HG03558 (cell line): ENCODE measurements at regions not wholly inside any gene's neighbourhood (a gene's known extent, or its start where the extent isn't known, plus 50 kb on each side); places are given as distances from the start of the nearest gene placed in this dataset.
"Not testable (repeated sequence)": the region's sequence is repeated elsewhere in the genome, so short reads cannot be mapped to it uniquely, and the experiment has no call there.

Experiments used
- ATAC-seq: cut with Tn5 transposase; IDR thresholded peaks from one replicate; pipeline ENCODE4 v1.9.1; 2021; ENCODE audit warnings: moderate number of reproducible peaks; ENCODE audit not compliant: unreplicated experiment; ENCODE audit errors: extremely low read depth

GRCh38 chr2:228613133-228613850, 431.8 kb upstream of the SPHKAP start:
- no peak for ATAC-seq

DNA sequence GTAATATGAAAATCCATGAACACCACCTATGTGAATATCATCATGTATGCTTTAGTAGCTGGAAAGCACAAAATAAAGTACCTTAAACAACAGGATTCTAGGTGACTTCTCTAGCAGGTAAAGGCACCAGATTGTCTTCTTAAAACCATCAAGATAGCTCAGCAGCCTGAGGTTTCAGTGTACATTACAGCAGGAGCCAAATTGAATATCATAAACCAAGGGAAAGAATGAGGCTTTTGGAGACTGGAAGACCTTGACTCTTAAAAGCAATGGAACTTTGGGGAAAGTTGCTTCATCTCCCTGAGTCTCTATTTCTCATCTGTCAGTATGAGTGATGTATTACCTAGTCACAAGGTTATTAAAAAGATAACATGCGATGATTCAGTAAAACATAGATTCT, 429.7 kb upstream of the SPHKAP start:
- no peak for ATAC-seq

- no peak for ATAC-seq
Measured at GRCh38 chr2:228602288-228602687, 420.8 kb upstream of the SPHKAP start.

DNA sequence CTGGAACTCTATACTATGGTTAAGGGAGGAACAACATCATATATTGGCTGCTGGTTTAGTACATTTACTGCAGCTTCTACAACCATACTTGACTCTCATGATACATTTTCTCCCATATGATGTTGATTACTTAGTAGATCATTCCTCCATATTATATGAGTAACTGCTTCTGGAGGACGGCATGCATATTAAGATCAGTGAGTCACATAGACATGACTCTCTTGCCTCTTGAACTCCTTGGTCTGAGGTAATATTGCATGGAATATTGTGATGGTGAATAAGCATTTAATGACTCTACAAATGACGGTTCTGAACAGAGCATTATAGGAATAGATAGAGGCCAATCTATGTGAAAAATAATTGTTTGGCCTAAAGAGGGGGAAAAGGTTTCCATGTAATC, 418.8 kb upstream of the SPHKAP start:
- no peak for ATAC-seq

DNA sequence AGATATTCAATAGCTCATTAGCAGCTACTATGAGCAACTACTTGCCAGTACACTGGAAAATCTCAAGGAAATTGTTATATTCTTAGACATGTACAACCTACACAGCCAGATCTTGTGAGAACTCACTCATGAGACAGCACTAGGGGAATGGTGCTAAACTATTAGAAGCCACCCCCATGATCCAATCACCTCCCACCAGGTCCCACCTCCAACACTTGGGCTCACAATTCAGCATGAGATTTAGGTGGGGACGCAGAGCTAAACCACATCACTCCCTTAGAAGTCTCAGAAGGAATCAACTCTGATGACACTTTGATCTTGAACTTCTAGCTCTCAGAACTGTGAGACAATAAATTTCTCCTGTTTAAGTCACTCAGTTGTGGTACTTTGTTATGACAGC, 418.3 kb upstream of the SPHKAP start:
- ATAC-seq = no peak

GRCh38 chr2:228599297-228599696, 417.8 kb upstream of the SPHKAP start:
- no peak for ATAC-seq

DNA sequence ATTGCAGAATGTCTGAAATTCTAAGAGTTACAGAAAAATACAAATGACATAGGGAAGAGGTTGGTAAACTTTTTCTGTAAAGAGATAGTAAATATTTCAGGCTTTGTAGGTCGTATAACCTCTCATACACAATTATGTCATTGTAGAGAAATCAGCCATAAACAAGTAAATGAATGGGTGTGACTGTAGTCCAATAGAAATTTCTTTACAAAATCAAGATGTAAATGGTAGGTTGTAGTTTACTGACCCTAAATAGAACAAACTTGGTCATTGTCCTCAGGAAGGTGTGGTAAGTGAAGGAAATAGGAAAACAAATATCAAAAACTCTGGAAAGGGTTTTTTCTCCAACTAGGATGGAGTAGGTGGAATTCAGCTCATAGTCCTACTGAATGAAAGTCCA, 415.5 kb upstream of the SPHKAP start:
- ATAC-seq = no peak

DNA sequence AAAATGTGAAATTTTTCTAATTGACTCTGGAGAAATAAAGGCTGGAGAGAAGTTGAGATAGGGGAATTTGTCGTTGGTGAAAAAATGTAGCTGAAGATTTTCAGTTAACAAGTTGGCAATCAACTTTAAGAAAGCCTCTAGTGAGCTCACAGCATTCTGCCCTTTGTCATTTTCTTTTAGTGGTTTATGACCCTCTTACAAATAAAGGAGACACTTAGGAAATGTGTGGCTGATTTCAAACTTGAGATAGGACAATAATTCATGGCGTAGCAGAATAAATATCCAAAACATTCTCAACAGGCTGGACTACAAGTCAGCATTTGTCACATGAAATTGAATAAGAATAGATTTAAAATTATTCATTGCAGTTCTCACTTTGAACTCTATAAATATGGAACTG, 412.5 kb upstream of the SPHKAP start:
- ATAC-seq = no peak

DNA sequence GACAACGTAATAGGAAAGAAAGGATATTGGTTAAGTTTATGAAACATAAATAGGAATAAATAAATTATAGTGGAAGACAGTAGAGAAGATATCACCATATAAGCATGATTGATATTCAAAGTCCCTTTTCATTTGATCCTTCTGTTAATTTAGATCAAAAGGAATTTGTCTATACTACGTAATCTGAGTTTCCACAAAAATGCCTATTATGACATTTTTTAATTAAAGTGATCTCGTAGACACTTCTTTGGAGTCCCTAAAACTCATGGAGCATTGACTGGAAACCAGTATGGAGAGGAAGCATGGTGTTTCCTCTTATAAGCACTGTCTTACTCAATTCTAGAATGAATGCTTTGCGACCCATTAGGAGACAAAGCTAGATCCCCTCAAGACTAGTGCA, 411.4 kb upstream of the SPHKAP start:
- ATAC-seq = no peak

- peak; percentile 94 for ATAC-seq
Measured at GRCh38 chr2:228590681-228591080, 409.2 kb upstream of the SPHKAP start.

DNA sequence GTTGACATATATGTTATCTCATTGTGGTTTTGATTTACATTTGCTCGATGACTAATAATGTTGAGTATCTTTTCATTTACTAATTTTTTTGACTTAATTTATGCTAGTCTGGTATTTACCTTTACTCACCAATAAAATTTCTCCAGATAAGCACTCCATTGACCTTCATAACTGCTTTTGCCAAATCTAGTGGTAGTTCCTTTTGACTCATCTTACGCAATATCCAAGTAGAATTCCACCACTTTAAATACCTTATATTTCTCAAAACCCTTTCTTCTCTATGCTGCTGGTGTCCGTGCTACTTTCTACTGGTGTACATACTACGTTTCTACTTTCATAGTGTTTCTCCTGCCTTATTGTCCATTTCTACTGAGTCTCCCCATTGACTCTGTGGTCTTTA, 407.6 kb upstream of the SPHKAP start:
- ATAC-seq = no peak

GRCh38 chr2:228581731-228582130, 400.2 kb upstream of the SPHKAP start:
- no peak for ATAC-seq

GRCh38 chr2:228575897-228576296, 394.4 kb upstream of the SPHKAP start:
- no peak for ATAC-seq

GRCh38 chr2:228568275-228568674, 386.8 kb upstream of the SPHKAP start:
- ATAC-seq = not testable (repeated sequence)

DNA sequence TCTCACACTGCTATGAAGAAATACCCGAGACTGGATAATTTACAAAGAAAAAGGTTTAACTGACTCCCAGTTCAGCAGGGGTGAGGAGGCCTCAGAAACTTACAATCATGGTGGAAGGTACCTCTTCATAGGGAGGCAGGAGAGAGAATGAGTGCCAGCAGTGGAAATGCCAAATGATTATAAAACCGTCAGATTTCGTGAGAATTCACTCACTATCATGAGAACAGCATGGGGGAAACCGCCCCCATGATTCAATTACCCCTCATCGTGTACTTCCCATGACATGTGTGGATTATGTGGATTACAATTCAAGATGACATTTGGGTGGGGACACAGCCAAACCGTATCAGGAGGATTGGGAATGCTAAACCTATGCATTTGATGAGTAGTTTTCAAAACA, 380.3 kb upstream of the SPHKAP start:
- ATAC-seq = no peak

DNA sequence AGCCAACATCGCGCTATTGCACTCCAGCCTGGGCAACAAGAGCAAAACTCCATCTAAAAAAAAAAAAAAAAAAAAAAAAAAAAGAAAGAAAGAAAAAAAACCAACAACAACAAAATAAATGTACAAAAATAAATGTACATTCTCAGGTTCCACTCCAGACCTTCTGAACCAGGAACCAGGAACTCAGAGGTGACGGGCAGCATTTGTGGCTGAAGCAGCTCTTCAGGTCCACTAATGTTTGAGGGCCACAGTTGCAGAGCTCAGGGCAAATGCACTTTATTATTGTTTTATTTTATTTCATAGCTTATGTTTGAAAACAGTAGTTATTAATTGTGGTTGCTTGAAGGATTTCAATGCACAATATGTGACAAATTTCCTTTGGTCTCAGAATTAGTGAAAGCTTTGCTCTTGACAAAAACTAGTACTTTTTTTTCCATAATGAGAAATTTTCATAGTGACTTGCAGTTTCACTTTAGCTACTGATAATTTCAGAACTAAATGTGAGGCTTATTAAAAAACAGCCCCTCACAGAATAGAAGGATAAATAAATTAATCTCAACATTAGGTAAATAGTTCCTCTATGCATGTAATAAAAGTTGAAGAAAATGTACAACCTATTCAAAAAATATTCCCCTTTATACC, 378.4 kb upstream of the SPHKAP start:
- ATAC-seq = no peak

DNA sequence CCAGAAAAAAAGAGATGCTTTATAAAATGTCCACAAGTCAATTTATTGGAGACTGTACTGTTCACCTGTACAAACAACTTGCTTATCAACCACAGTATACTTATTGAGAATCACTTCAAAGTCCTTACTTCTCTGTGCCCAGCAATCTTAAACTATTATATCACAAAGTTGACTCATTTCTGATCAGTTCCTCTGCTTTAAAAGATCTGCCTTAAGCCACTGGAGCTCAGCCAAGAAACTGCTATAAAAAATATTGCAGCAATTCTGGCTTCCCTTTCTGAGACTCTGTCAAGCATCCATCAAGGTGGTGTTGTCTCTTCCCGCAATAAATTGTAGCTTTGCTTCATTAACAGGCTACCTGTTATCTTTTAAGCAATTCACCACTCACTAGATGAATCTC, 375.2 kb upstream of the SPHKAP start:
- ATAC-seq = no peak

GRCh38 chr2:228549441-228550007, 368.0 kb upstream of the SPHKAP start:
- ATAC-seq = no peak

DNA sequence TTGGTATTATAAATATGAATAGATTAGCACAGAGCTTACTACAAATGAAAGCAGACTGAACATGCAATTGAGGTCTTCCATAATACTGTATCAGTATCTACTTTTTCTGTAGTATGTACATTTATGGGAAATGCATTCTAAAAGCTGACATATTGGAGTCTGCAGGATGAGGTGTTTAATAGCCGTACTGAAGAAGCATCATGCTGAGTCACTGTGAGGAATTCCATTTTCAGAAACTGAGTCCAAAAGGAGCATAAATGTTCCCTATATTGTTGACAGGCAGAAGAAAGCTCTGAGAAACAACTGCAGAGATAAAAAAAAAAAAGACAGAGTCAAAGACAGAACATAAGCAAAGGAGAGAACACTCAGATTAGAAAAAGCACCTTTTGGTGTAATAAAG, 366.7 kb upstream of the SPHKAP start:
- no peak for ATAC-seq

- ATAC-seq = no peak
Measured at GRCh38 chr2:228545748-228546145, 364.3 kb upstream of the SPHKAP start.

DNA sequence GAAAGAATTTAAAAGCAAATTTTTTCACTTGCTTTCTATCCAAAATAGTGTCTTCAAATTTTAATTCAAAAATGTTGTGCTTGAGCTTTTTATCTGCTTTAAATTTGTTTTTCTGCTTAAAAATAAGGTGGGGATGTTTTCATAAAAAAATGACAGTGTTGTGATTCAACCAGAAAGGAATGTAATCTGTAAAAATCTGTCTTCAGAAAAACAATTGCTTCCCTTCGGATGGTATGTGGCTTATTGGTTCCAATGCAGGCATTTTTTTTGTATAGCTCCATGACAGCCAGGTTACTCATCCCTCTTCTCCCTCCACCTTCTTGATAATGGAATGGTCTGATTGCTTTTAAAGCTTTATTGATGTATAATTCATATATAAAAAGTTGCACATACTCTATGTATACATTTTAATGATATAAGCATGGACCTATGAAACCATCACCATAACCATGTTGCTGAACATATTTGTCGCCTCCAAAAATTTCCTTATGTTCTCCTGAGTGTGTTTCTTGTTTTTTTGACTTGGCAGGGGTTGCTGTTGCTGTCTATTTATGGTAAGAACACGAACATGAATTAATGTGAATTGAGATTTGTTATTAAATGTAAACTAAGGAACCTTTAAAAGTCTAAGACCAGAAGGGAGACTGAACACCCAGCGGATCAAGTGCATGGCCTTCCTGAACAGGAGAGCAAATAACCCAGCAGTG, 363.7 kb upstream of the SPHKAP start:
- ATAC-seq = no peak
